ENCODE measurements at regions not wholly inside any gene's neighbourhood (a gene's known extent, or its start where the extent isn't known, plus 50 kb on each side); places are given as distances from the start of the nearest gene placed in this dataset.

GRCh38 chr5:120037451-120037850 is 408.1 kb downstream of the FAM170A start:
- no peak for TF ChIP-seq CTCF (conservative IDR thresholded peaks at IDR 0.05; ENCODE audit: low read length)
- TF ChIP-seq EZH2phosphoT487 (IDR thresholded peaks at IDR 0.05; ENCODE audit: borderline replicate concordance, low read depth, low read length) = no peak

Measured in OCI-LY7 (cell line).